ENCODE measurements at regions not wholly inside any gene's neighbourhood (a gene's known extent, or its start where the extent isn't known, plus 50 kb on each side); places are given as distances from the start of the nearest gene placed in this dataset.

GRCh38 chr14:44620121-44621019, 113.3 kb upstream of the FSCB start:
- no peaks in the 10 kb centered on the region for H3K9me3 Mint-ChIP-seq
- H3K4me3 Mint-ChIP-seq = no peak overlapping the region
- intact Hi-C loops (cut with micrococcal nuclease) = no loop called here

GRCh38 chr14:44616204-44616603, 109.1 kb upstream of the FSCB start:
- ATAC-seq = no peak
- intact Hi-C loops (cut with micrococcal nuclease) = no loop called here

More at GRCh38 chr14:44620121-44621019, 113.3 kb upstream of the FSCB start:
- TF ChIP-seq CTCF (IDR thresholded peaks at IDR 0.05) = no peak
- Mint-ChIP-seq H3K36me3 (ENCODE audit: low read depth) (no peaks in the 10 kb centered on the region), H3K4me1 (ENCODE audit: low read depth) (no peaks in the 10 kb centered on the region), H3K27me3 (no peaks in the 10 kb centered on the region), H3K27ac (no peak overlapping the region)
- CTCF ChIA-PET = no interaction called here
- POLR2A ChIA-PET = no interaction called here
- ATAC-seq (no peak), DNase-seq (no peak)

GRCh38 chr14:44613061-44613712, 106.1 kb upstream of the FSCB start:
- Mint-ChIP-seq H3K4me1 (ENCODE audit: low read depth) (no peaks in the 10 kb centered on the region), H3K4me3 (no peak overlapping the region), H3K9me3 (no peaks in the 10 kb centered on the region), H3K27ac (no peak overlapping the region), H3K36me3 (ENCODE audit: low read depth) (no peaks in the 10 kb centered on the region), H3K27me3 (no peaks in the 10 kb centered on the region)
- DNase-seq (no peak), ATAC-seq (no peak)
- TF ChIP-seq CTCF (IDR thresholded peaks at IDR 0.05) = no peak
- ChIA-PET POLR2A (no interaction called here), CTCF (no interaction called here)
- intact Hi-C loops (cut with micrococcal nuclease) = no loop called here

More at GRCh38 chr14:44616204-44616603, 109.1 kb upstream of the FSCB start:
- Mint-ChIP-seq H3K9me3 (no peaks in the 10 kb centered on the region), H3K4me1 (ENCODE audit: low read depth) (no peaks in the 10 kb centered on the region), H3K4me3 (no peak overlapping the region), H3K36me3 (ENCODE audit: low read depth) (no peaks in the 10 kb centered on the region), H3K27me3 (no peaks in the 10 kb centered on the region), H3K27ac (no peak overlapping the region)
- no peak for TF ChIP-seq CTCF (IDR thresholded peaks at IDR 0.05)
- ChIA-PET CTCF (no interaction called here), POLR2A (no interaction called here)
- no peak for DNase-seq

- DNase-seq (no peak), ATAC-seq (no peak)
- no peaks in the 10 kb centered on the region for H3K4me1 Mint-ChIP-seq (ENCODE audit: low read depth)
- H3K27ac Mint-ChIP-seq = no peak overlapping the region
- no peaks in the 10 kb centered on the region for H3K36me3 Mint-ChIP-seq (ENCODE audit: low read depth)
- ChIA-PET POLR2A (no interaction called here), CTCF (no interaction called here)
- intact Hi-C loops (cut with micrococcal nuclease) = no loop called here
- H3K27me3 Mint-ChIP-seq = no peaks in the 10 kb centered on the region
- H3K4me3 Mint-ChIP-seq = no peak overlapping the region
- TF ChIP-seq CTCF (IDR thresholded peaks at IDR 0.05) = no peak
- no peaks in the 10 kb centered on the region for H3K9me3 Mint-ChIP-seq
These were observed 104.9 kb upstream of the FSCB start for GRCh38 chr14:44612002-44612401.

GRCh38 chr14:44609876-44610510, 102.9 kb upstream of the FSCB start:
- Mint-ChIP-seq H3K27me3 (no peaks in the 10 kb centered on the region), H3K4me1 (ENCODE audit: low read depth) (no peaks in the 10 kb centered on the region), H3K36me3 (ENCODE audit: low read depth) (no peaks in the 10 kb centered on the region), H3K9me3 (no peaks in the 10 kb centered on the region), H3K27ac (no peak overlapping the region), H3K4me3 (no peak overlapping the region)
- no peak for TF ChIP-seq CTCF (IDR thresholded peaks at IDR 0.05)
- ATAC-seq (no peak), DNase-seq (no peak)
- CTCF ChIA-PET = no interaction called here
- POLR2A ChIA-PET = no interaction called here
- intact Hi-C loops (cut with micrococcal nuclease) = no loop called here

Data from activated CD8-positive, alpha-beta T cell treated with anti-CD3 and anti-CD28 coated beads for 36 hours (primary cell).